Keratinocyte (primary cell): ENCODE measurements at regions not wholly inside any gene's neighbourhood (a gene's known extent, or its start where the extent isn't known, plus 50 kb on each side); places are given as distances from the start of the nearest gene placed in this dataset.

Source experiments
- DNase-seq: peaks from one replicate; pipeline ENCODE4 v3.0.0-alpha.2; 2011; ENCODE audit warnings: low read depth, missing footprints, low spot score
- FAIRE-seq: peaks from 2 replicates; lab custom pipeline; 2011; peaks lifted over from hg19 to GRCh38; lab: Jason Lieb, UNC
- H2AFZ ChIP-seq: 2 replicates; pipeline ENCODE4 v1.6.0; 2012; ENCODE audit warnings: low read length, control low read depth, inconsistent platforms; ENCODE audit not compliant: control insufficient read depth
- H3K27ac ChIP-seq: 2 replicates; pipeline ENCODE4 v1.5.1; 2011; ENCODE audit warnings: low read length; ENCODE audit not compliant: control insufficient read depth, insufficient read depth
- H3K27me3 ChIP-seq: 3 replicates; pipeline ENCODE4 v1.6.0; 2011; ENCODE audit warnings: low read length; ENCODE audit not compliant: control insufficient read depth, insufficient read depth; ENCODE audit errors: extremely low read depth
- H3K36me3 ChIP-seq, 2 experiments: 2 replicates in 1 of 2; 3 replicates in 1 of 2; pipeline ENCODE4 v1.5.1; 2011; ENCODE audit warnings: low read length in 2 of 2, mild to moderate bottlenecking in 1 of 2; ENCODE audit not compliant: control insufficient read depth in 2 of 2, insufficient read depth in 2 of 2; ENCODE audit errors: extremely low read depth in 1 of 2
- H3K4me1 ChIP-seq: 3 replicates; pipeline ENCODE4 v1.5.1; 2011; ENCODE audit warnings: low read length; ENCODE audit not compliant: control insufficient read depth, insufficient read depth; ENCODE audit errors: extremely low read depth
- H3K4me2 ChIP-seq: 3 replicates; pipeline ENCODE4 v1.6.0; 2011; ENCODE audit warnings: low read depth, low read length; ENCODE audit not compliant: control insufficient read depth, insufficient read depth; ENCODE audit errors: extremely low read depth
- H3K4me3 ChIP-seq, 3 experiments: fragments of 200-600 bp in 1 of 3; sonication (generic) in 1 of 3; 2 replicates in 2 of 3; 3 replicates in 1 of 3; pipeline ENCODE4 v1.5.1; 2011 to 2016; ENCODE audit warnings: low read length in 3 of 3, mild to moderate bottlenecking in 3 of 3, control low read depth in 2 of 3, inconsistent platforms in 1 of 3, low read depth in 1 of 3, mixed read lengths in 1 of 3, mixed run types in 1 of 3, moderate library complexity in 1 of 3; ENCODE audit not compliant: control insufficient read depth in 2 of 3, insufficient read depth in 2 of 3; ENCODE audit errors: extremely low read depth in 1 of 3
- H3K79me2 ChIP-seq: 2 replicates; pipeline ENCODE4 v1.6.0; 2012; ENCODE audit warnings: low read length; ENCODE audit not compliant: control insufficient read depth, insufficient read depth
- H3K9ac ChIP-seq: 3 replicates; pipeline ENCODE4 v1.6.0; 2011; ENCODE audit warnings: low read length; ENCODE audit not compliant: control insufficient read depth, insufficient read depth; ENCODE audit errors: extremely low read depth
- H3K9me1 ChIP-seq: 3 replicates; pipeline ENCODE4 v1.6.0; 2011; ENCODE audit warnings: low read length; ENCODE audit not compliant: control insufficient read depth, insufficient read depth; ENCODE audit errors: extremely low read depth
- H3K9me3 ChIP-seq: 2 replicates; pipeline ENCODE4 v1.5.1; 2012; ENCODE audit warnings: low read depth, low read length; ENCODE audit not compliant: control insufficient read depth
- H4K20me1 ChIP-seq: 3 replicates; pipeline ENCODE4 v1.6.0; 2011; ENCODE audit warnings: low read length; ENCODE audit not compliant: control insufficient read depth, insufficient read depth; ENCODE audit errors: extremely low read depth
- CTCF ChIP-seq, 3 experiments: IDR thresholded peaks in 1 of 3; conservative IDR thresholded peaks in 1 of 3; optimal IDR thresholded peaks in 1 of 3; 2 replicates in 2 of 3; 3 replicates in 1 of 3; pipeline versions ENCODE3 to v1.5.1; 2011; ENCODE audit warnings: low read length in 3 of 3, mild to moderate bottlenecking in 3 of 3, moderate library complexity in 2 of 3, control low read depth in 1 of 3, inconsistent platforms in 1 of 3; ENCODE audit not compliant: insufficient read depth in 2 of 3; ENCODE audit errors: extremely low read depth in 1 of 3
- EZH2 ChIP-seq: IDR thresholded peaks from one replicate; pipeline ENCODE4 v1.6.1; 2012; ENCODE audit warnings: inconsistent platforms, mild to moderate bottlenecking, low read length, moderate library complexity
- dilution Hi-C: fragments of 300-500 bp; cut with MboI; formaldehyde crosslinking; loops from one replicate; pipeline ENCODE4 v1.7.0; 2020; ENCODE audit warnings: low sequenced_read_pairs; ENCODE audit not compliant: extremely low pct_ligation_motif_present

GRCh38 chr10:30158325-30158960 lies 99.1 kb upstream of the JCAD start:
- H3K36me3 ChIP-seq: no peaks in the 10 kb centered on the region
- H3K9ac ChIP-seq: no peak overlapping the region
- FAIRE-seq (no peak), DNase-seq (no peak)
- no peak overlapping the region for H3K27ac ChIP-seq
- H2AFZ ChIP-seq: no peak overlapping the region
- H3K9me1 ChIP-seq: no peaks in the 10 kb centered on the region
- H3K27me3 ChIP-seq: no peaks in the 10 kb centered on the region
- dilution Hi-C loops: no loop called here
- no peak for TF ChIP-seq CTCF (optimal IDR thresholded peaks at IDR 0.05 in 1 of 3, IDR thresholded peaks at IDR 0.05 in 1 of 3, conservative IDR thresholded peaks at IDR 0.05 in 1 of 3; ENCODE audit: extremely low read depth in 1 of 3, insufficient read depth in 2 of 3, low read length in 3 of 3)
- no peak for TF ChIP-seq EZH2
- no peaks in the 10 kb centered on the region for H3K9me3 ChIP-seq
- no peaks in the 10 kb centered on the region for H3K79me2 ChIP-seq
- H3K4me3 ChIP-seq: no peak overlapping the region
- no peaks in the 10 kb centered on the region for H4K20me1 ChIP-seq
- H3K4me1 ChIP-seq: no peaks in the 10 kb centered on the region
- H3K4me2 ChIP-seq: no peak overlapping the region

DNA sequence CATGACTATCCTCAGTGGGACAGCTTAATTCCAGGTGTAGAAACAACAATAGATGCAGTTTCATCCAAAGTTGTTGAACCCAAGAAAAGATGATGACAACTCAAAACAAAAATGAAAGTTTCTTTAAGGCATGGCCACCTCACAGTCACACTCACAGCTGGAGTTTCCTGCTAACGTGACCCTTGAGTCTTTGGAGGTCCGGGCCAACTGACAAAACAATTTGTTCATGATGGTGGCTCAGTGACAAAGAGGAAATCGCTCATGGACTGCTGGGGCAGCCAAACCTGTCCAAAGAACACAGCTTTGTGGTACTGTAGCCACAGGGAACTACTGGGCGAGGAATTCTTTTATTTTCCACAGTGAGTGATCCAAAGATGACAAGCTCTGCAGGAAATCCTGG lies 96.0 kb upstream of the JCAD start:
- Histone ChIP-seq H4K20me1 (no peaks in the 10 kb centered on the region), H3K4me3 (no peak overlapping the region), H2AFZ (no peak overlapping the region), H3K9ac (no peak overlapping the region), H3K27me3 (no peaks in the 10 kb centered on the region), H3K9me1 (no peaks in the 10 kb centered on the region), H3K79me2 (no peaks in the 10 kb centered on the region), H3K4me1 (no peaks in the 10 kb centered on the region), H3K9me3 (no peaks in the 10 kb centered on the region), H3K27ac (no peak overlapping the region), H3K4me2 (no peak overlapping the region), H3K36me3 (no peaks in the 10 kb centered on the region)
- dilution Hi-C loops: no loop called here
- no peak for TF ChIP-seq EZH2
- TF ChIP-seq CTCF (optimal IDR thresholded peaks at IDR 0.05 in 1 of 3, IDR thresholded peaks at IDR 0.05 in 1 of 3, conservative IDR thresholded peaks at IDR 0.05 in 1 of 3; ENCODE audit: extremely low read depth in 1 of 3, insufficient read depth in 2 of 3, low read length in 3 of 3): no peak
- FAIRE-seq: no peak
- no peak for DNase-seq
